K562 (cell line): ENCODE measurements at regions not wholly inside any gene's neighbourhood (a gene's known extent, or its start where the extent isn't known, plus 50 kb on each side); places are given as distances from the start of the nearest gene placed in this dataset.

Experiments
- CBX2 ChIP-seq: fragments of 200-600 bp; sonication (generic); IDR thresholded peaks from one replicate; pipeline ENCODE4 v1.6.1; 2012; ENCODE audit warnings: mild to moderate bottlenecking, low read length, inconsistent platforms; ENCODE audit not compliant: insufficient read depth, poor library complexity, severe bottlenecking
- MTA2 ChIP-seq: fragments of 450-650 bp; IDR thresholded peaks from 2 replicates; pipeline ENCODE4 v1.6.1; 2016; ENCODE audit warnings: low read depth
- TF ChIP-seq, protein P1 (sequence below), 2 experiments: fragments of 450-650 bp; formaldehyde crosslinking in 1 of 2; IDR thresholded peaks; 2 replicates each; pipeline versions ENCODE4 v1.4.0 to v1.6.1; 2014 to 2020; ENCODE audit warnings: mild to moderate bottlenecking in 2 of 2, borderline replicate concordance in 1 of 2, low read depth in 1 of 2
- TF ChIP-seq, protein P2 (sequence below): sonication (generic); formaldehyde crosslinking; IDR thresholded peaks from 2 replicates; pipeline ENCODE4 v1.5.0; 2020; ENCODE audit warnings: missing genetic modification reagents

DNA sequence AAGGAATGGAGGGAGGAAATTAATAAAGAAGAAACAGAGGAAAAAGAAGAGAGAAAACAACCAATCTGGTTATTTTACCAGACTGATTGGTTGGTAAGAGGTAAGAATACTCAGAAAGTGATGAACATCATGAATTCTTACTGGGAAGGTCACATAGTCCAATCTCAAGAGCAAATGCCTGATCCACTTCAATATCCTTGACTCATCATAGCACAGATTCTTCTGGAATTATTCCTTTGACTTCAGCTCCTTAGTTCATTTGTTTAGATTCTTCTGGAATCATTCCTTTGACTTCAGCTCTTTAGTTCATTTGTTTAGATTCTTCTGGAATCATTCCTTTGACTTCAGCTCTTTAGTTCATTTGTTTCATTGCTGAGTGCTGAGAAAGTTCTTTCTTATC is 2030.6 kb upstream of the CELF4 start:
- TF ChIP-seq, protein P1, sequence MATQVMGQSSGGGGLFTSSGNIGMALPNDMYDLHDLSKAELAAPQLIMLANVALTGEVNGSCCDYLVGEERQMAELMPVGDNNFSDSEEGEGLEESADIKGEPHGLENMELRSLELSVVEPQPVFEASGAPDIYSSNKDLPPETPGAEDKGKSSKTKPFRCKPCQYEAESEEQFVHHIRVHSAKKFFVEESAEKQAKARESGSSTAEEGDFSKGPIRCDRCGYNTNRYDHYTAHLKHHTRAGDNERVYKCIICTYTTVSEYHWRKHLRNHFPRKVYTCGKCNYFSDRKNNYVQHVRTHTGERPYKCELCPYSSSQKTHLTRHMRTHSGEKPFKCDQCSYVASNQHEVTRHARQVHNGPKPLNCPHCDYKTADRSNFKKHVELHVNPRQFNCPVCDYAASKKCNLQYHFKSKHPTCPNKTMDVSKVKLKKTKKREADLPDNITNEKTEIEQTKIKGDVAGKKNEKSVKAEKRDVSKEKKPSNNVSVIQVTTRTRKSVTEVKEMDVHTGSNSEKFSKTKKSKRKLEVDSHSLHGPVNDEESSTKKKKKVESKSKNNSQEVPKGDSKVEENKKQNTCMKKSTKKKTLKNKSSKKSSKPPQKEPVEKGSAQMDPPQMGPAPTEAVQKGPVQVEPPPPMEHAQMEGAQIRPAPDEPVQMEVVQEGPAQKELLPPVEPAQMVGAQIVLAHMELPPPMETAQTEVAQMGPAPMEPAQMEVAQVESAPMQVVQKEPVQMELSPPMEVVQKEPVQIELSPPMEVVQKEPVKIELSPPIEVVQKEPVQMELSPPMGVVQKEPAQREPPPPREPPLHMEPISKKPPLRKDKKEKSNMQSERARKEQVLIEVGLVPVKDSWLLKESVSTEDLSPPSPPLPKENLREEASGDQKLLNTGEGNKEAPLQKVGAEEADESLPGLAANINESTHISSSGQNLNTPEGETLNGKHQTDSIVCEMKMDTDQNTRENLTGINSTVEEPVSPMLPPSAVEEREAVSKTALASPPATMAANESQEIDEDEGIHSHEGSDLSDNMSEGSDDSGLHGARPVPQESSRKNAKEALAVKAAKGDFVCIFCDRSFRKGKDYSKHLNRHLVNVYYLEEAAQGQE (IDR thresholded peaks at IDR 0.05; ENCODE audit: borderline replicate concordance): no peak
- TF ChIP-seq, protein P1 (CRISPR knock-in tag; IDR thresholded peaks at IDR 0.05; ENCODE audit: low read depth): no peak
- TF ChIP-seq MTA2 (no peak), CBX2 (no peak)
- TF ChIP-seq, protein P2, sequence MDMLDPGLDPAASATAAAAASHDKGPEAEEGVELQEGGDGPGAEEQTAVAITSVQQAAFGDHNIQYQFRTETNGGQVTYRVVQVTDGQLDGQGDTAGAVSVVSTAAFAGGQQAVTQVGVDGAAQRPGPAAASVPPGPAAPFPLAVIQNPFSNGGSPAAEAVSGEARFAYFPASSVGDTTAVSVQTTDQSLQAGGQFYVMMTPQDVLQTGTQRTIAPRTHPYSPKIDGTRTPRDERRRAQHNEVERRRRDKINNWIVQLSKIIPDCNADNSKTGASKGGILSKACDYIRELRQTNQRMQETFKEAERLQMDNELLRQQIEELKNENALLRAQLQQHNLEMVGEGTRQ (CRISPR knock-in tag): no peak
